GM19372 (cell line): ENCODE measurements at regions not wholly inside any gene's neighbourhood (a gene's known extent, or its start where the extent isn't known, plus 50 kb on each side); places are given as distances from the start of the nearest gene placed in this dataset.

Source experiments
- ATAC-seq: cut with Tn5 transposase; IDR thresholded peaks from one replicate; pipeline ENCODE4 v1.9.1; 2021; ENCODE audit warnings: mild to moderate bottlenecking, low read depth, moderate library complexity; ENCODE audit not compliant: unreplicated experiment

DNA sequence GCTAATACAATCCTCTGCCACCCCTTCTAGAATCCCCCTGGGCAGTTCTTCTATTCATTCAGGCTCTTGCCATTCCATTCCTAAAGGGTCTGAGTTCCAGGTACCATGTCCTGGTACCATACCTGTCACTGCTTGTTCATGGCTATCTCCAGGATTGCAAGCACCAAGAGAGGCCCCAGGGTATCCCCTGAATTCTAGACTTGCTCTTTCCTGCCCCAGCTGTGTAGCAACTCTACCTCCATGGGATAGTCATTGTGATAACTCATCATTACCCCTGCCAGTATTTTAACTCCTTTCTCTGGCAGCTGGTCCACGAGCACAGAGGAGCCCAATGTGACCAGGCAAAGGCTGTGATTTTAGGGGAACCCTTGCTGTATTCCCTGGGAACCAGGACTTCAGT is 143.7 kb upstream of the CDH5 start:
- ATAC-seq, result no peak

DNA sequence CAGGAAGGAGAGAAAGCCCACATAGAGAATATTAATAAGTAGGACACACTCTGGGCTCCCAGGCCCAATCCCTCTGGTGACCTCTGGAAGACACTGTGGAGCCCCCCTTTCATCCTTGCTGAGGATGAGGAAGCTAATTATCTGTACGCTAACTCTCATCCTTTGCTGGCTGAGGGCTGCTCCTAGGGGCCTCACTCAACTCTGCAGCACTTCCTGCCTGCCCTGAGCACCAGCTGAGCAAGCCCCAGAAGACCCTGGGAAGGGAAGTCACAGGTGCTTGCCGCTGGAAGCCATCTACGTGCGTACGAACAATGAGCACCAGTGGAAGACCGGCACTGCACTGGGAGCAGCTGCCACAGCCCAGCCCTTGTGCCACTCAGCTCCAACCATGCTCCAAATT is 145.8 kb upstream of the CDH5 start:
- no peak for ATAC-seq

DNA sequence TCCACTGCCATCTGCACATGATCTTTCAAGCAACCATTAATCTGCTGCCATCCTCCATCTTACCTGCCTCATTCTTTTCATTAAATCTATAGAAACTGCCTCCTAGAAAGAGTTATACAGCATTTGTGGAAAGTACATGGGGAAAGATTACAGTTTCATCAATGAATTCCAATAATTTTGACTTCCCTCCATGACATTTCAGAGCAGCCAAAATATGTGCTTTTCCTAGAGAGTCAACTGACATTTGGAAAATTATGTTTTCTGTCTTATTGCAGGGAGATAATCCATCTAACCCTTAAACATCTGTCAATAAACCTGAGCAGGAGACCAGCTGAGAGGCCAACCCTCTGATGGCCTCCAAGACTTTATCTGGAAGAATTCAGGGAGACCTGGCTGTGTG is 147.0 kb upstream of the CDH5 start:
- ATAC-seq, result no peak

DNA sequence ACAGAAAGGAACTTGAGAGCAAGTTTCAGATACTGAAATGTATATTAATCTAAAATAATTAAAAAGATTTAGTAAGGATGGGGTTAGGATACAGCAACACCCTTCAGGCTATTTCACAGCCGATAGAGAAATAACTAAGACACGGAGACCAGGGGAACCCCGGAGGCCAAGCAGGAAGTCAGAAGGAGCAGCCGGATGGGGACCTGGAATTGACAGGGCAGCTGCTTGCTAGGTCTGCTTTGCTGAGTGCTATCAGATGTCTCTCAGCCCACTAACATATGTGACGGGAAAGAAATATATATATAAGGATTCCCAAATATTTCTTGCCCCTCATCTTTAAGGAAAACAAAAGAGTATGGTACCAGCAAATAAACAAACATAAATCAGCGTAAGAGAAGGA is 154.1 kb upstream of the CDH5 start:
- no peak for ATAC-seq

DNA sequence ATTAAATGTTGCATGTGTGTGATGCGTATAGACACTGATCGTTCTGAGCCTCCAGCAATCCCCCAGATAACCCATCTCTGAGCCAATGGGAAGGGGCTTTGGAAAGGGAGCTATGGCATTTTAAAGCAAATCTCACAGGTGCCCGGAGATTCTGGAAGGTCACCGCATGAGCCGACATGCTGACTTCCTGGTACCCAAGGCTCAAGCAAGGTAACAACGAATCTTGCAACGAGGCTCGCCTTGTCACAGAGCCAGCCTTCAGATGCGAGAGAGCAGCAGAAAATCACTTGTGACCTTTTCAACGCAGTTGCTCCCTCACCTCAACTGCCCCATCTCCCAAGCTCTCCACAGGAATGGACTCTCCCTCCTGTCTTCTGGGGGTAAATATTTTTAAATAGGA is 154.8 kb upstream of the CDH5 start:
- ATAC-seq, result no peak

DNA sequence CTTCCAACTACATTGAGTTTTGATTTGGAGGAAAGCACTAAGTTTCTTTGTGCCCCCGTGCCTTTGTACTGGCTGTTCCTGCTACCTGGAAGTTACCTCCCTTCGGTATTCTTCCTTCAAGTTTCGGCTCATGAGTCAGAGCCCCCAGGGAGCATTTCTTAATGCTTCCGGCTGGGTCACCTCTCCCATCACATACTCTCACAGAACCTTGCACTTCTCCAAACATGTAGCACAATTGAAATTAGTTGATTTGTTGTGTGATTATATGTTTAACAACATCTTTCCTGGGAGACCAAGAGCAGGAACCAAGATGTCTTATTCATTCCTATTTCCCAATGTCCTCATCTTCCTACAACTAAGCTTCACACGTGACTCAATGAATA is 158.6 kb upstream of the CDH5 start:
- no peak for ATAC-seq

DNA sequence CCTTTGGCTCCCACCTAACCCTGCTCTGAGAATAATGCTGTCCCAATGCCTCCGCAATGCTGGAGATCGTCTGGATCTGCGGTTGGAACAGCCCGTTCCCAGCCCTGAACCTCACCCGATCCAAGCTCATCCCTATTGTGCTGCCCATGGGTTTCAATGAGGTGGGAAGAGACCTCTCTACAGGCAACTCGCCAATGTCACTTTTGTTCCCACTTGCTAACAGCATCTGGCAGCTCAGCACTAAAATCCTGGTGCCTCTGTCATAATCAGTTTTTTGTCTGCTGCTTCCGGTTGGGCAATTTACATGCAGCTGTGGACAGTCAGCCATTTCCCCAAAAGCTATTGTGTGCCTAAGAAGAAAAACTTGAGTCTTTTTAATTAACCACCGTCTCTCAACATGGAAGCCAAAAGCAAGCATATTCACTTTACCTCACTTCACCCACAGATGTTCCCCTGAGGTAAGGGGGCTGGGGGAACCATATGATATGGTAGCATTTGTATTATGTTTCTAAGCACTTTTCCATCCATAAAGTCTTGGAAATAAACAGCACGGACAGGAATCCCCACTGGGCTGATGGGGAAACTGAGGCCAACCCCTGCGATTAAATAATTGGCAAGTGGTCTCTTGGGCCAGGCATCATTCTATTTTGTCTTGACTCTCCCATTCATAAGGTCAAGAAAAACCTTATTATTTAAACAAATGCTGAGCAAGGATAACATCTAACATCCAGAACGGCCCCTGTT is 159.2 kb upstream of the CDH5 start:
- no peak for ATAC-seq

DNA sequence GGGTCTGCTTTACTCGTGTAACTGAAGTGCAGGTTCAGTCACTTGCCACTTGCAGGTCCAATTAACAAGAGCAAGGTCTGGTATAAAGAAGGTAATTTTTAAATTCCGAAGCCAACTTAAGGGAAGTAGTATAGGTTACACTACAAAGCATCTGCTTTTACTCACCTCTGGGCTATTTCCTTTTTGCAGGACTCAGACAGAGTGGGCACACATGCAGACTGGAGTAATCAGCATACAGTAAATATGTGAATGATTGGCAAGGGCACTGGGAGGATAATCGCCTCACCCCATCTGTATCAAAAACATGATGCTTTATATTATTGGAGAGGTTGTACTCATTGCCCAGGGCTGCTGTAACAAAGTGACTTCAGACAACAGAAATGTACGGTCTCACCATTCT is 160.1 kb upstream of the CDH5 start:
- ATAC-seq, result no peak

DNA sequence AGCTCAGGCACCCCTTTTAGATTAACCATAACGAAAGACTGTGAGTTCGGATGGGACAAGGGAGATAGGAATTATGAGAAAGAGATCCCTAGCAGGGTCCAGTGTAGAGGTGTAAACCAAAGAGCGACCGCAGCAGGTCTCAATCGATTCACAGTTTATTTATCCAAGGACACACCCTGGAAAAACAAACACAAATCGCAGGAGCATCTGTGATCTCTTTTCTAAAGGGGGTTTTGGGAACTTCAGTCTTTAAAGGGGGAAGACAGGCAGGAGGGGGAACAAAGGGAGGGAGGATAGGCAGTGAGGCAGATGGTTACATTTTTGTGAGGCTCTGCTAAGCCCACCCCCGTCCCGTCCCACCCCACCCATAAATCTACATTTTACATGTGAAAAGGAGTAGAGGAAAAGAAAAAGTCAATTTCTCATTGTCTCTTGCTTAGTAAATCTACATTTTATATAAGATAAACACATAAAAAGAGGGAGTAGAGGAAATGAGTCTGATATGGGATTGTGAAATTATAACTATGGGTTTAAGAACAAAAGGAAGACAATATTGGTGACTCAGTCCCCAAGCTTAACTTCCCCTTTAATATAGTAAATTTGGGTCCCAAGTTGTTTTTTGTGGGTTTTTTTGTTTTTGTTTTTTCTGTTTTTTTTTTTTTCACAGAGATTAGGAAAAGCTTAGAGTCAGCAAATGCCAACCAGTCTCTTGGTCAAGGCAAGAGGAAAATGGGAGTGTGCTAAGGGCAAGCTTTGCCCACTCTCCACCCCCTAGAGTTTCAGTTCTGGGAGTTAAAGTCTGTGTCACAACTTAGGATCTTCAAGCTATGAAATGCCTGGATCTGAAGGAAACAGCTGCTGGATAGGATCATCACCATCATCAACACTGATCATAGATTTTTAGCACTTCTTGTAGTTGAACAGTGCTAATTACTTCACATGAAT is 160.9 kb upstream of the CDH5 start:
- ATAC-seq, result no peak

DNA sequence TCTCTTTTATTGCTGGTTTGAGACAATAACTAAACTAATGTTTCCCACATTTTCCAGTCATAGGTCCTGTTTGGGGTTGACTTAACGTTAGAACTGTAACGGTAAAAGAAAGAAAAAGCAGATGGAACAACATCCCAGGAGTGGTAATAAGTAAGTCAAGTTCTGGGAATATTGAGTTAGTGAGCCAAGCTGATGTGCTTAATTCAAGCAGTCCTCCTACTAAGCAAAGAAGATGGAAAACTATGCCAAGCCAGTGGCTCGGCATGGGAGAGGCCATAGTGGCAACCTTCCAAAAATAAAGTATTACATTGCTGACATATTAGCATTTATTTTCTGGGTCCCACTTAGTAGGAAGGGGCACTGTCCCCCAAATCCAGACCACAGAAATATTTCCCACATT is 161.7 kb upstream of the CDH5 start:
- ATAC-seq, result no peak

DNA sequence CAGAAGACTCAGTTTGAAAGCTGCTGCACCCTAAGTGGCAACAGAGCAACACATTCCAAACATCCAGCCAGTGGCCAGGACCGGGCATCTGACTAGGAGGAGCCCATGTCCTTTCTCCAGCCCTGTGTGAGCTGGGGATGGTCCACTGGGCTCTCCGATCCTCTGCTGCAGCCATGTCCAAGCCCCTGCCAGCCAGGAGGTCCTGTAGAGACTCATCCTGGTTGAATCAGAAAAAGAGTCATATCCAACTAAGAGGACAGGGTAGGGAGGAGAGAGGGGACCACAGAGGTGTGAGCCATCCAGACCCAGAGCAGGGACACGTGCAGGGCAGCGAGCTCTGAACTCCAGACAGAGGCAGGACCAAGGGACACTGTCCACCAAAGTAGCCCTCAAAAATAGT is 163.0 kb upstream of the CDH5 start:
- no peak for ATAC-seq

DNA sequence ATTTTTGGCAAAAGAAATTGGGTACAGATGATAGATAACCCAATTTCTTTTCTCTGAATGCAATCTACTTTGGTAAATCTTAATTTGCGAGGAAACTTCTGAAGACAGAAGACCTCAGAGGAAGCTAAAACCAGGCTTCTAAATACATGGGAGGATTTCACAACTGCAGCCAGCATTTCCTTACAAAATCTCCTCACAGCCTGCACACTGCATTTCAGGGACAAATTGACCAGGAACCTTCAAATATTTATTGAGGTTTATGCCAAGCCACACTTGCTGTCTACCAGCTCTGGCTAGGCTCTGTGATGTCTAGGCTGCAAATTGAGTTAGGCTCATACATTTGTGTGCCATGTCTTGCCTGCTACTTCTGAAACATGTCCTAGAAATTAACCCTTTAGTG is 167.3 kb upstream of the CDH5 start:
- no peak for ATAC-seq

DNA sequence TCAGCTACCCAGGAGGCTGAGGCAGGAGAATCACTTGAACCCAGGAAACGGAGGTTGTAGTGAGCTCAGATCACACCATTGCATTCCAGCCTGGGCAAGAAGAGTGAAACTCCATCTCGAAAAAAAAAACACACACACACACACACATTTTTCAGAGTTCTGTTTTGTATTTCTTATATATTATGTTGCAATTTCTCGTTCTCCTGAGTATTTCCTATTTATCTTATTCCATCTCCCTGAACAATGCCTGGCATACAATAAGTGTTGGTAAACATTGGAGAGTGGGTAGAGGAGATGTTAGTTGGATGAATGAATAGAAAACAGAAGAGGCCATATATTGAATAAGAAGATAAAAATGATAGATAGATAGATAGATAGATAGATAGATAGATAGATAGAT is 167.8 kb upstream of the CDH5 start:
- ATAC-seq, result no peak

DNA sequence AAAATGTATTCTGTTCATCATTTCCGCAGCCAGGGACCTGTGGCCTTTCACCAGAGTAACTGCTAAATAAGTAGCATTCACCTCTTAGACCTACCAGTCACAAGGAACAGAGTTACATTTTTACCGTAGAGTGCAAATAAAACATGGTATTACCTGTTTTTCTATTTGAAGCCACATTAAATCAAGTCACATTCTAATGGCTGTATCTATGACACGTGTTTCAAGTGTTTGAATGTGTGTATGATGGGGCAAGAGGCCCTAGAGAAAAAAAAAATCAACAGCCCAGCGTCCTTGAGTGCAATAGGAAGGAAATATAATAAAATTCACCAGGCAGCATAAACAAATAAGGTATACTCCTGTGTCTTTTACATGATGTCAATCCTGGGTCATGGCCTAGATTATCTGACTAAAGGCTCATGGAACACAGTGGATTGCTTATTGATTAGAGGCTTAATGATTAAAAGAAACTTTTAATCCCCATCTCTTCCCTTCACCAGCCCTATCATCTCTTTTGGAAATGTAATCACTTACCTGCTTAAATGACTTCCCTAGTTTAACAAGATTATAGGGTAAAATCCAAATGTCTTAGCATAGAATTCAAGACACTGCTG is 168.7 kb upstream of the CDH5 start:
- ATAC-seq, result no peak

DNA sequence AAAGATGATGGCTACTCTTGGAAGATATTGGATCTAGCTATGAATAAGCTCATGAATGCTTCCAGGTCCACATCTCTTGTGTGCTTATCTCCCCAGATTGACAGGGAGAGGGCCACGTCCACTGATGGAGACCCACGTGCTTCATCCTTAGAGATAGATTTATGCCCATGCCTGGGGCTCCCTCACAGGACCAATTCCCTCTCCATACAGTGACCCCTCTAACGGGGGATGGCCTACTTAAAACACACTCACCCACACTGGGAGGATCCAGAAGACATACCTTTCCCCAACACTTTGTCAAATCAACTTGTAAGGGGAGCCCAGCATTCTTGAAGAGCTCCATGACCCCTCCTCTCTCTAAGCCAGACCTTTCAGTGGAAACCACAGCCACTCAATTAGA is 169.7 kb upstream of the CDH5 start:
- ATAC-seq, result no peak

DNA sequence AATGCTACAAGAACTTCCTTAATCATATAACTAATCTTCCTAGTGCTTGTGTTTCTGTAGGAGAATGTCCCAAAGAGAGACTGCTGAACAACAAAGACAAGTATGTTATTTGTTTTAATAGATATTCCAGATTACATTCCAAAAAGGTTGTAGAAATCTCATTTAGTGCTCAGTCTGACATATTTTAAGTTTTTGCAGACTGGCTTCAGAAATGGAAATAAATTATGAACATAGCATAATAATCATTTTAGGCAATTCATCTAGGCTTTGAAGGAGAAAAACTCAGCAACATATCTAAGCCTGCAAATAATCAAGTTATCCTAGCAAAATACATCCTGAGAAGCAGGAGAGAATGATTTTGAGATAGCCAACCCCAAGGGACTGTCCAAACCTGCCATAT is 171.6 kb upstream of the CDH5 start:
- ATAC-seq, result no peak

DNA sequence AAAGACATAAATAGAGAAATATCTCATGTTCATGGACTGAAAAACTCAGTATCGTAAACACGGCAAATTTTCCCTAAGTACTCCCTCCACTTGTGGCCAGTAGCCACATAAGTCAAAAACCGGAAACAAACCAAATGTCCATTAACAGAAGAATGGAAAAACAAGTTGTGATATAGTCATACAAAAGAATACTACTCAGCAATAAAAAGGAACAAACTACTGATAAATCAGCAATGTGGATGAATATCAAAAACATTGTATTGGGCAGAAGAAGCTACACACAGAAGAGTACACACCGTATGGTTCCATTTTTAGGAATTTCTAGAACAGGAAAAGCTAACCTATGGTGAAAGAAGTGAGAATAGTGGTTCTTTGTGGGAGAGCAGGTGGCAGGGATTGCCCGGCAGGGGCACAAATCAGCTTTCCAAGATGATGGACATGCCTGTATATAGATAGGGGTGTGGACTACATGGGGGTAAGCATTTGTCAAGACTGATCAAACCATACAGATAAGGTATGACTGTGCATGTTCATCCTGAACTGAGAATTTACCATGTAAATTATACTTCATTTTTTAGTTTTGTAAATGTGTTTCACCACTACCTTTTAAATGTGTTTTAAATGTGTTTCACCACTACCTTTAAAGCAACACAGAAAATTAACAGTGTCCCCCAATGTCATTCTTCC is 172.8 kb upstream of the CDH5 start:
- ATAC-seq, result no peak

DNA sequence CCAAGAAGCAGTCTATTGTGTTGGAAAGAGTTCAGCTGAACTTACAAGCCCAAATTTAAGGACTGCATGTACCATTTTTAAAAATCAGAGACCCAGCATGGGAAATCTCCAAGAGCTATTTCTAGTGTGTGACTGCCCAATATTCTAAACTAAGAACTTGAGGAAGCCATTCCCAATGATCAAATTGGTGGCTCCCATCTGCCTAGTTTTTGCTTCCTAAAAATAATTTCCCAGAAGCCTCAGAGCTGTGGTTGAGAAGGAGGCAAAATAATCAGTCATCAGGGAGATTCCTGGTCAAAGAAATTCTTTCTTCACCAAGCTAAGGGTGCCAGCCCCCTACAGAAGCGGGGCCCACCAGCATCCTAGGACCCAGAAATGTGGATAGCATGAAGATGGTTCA is 176.1 kb upstream of the CDH5 start:
- ATAC-seq, result no peak

DNA sequence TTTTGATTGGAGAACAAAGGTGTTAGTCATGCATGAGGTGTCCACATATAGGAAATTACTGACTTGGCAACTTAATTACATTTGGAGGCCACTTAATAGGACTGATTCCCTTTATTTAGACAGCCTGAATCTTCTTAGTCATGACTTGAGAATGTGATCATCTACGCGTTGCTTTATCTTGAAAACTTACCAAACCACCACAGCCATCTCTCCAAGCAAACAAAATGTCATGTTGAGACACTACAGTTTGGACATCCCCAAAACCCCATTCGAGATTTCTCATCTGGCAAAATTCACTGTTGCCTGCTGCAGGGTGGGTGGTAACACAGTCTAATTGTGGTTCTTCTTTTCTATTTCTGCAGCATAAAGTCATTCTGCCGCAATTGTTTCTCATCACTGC is 176.5 kb upstream of the CDH5 start:
- no peak for ATAC-seq

DNA sequence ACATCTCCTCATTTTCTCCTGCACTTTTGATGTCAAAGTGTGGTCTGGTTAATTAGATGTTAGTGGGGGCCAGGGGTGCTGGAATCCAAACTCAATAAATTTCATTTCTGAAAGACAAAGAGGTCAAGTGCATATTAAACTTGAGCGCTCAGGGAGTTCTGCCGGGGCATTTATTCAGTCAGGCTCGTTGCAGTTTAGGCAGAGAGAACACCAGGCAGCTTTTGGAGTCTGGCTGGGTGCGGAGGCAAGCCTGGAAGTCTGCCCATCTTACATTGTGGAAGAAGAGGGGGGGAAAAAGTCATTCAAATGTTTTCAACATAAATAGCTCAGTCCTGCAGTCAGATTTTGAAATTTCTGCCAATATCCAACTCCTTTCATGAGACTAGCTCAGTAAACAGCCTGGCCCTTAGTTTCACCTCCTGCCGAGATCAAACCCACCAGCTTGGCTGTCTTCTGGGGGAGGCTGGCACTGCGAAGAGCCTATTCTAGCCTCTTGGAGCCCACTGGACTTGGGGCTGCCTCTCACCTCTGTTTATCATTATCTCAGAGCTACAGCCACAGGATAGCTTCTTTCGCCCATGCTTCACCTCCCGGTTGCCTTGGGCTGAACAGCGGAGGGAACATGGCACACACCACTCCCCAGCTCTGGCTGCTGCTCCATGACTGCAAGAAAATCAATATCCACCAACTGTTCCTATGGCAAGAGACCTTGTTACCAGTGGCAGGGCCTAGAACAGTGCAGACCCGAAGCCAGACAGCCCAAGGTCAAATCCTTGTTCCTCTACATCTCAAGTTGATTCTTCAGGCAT is 177.4 kb upstream of the CDH5 start:
- ATAC-seq, result no peak
